ENCODE measurements at regions not wholly inside any gene's neighbourhood (a gene's known extent, or its start where the extent isn't known, plus 50 kb on each side); places are given as distances from the start of the nearest gene placed in this dataset.

- DNase-seq, result no peak
These were observed 248.8 kb upstream of the KLHL1 start for GRCh38 chr13:70357031-70357430.

GRCh38 chr13:70353096-70353495 lies 244.8 kb upstream of the KLHL1 start:
- no peak for DNase-seq

GRCh38 chr13:70347947-70348620 lies 239.8 kb upstream of the KLHL1 start:
- no peak for DNase-seq

- no peak for DNase-seq
These were observed 231.5 kb upstream of the KLHL1 start for GRCh38 chr13:70339738-70340137.

GRCh38 chr13:70338609-70339008 lies 230.4 kb upstream of the KLHL1 start:
- DNase-seq, result no peak

GRCh38 chr13:70336866-70337265 lies 228.6 kb upstream of the KLHL1 start:
- DNase-seq, result no peak

- DNase-seq, result no peak
These were observed 225.5 kb upstream of the KLHL1 start for GRCh38 chr13:70333752-70334151.

- DNase-seq, result no peak
These were observed 222.6 kb upstream of the KLHL1 start for GRCh38 chr13:70330697-70331361.

- DNase-seq, result no peak
These were observed 216.3 kb upstream of the KLHL1 start for GRCh38 chr13:70324519-70324918.

- no peak for DNase-seq
These were observed 202.9 kb upstream of the KLHL1 start for GRCh38 chr13:70311191-70311590.

GRCh38 chr13:70310396-70311119 lies 202.3 kb upstream of the KLHL1 start:
- peak; percentile 18 for DNase-seq

GRCh38 chr13:70297189-70297616 lies 189.0 kb upstream of the KLHL1 start:
- DNase-seq, result no peak

GRCh38 chr13:70284371-70284770 lies 176.1 kb upstream of the KLHL1 start:
- no peak for DNase-seq

- DNase-seq, result no peak
These were observed 167.6 kb upstream of the KLHL1 start for GRCh38 chr13:70275841-70276240.

- no peak for DNase-seq
These were observed 147.2 kb upstream of the KLHL1 start for GRCh38 chr13:70255406-70255991.

- no peak for DNase-seq
These were observed 145.6 kb upstream of the KLHL1 start for GRCh38 chr13:70253834-70254233.

- DNase-seq, result no peak
These were observed 145.2 kb upstream of the KLHL1 start for GRCh38 chr13:70253411-70253810.

- no peak for DNase-seq
These were observed 141.2 kb upstream of the KLHL1 start for GRCh38 chr13:70249332-70250064.

GRCh38 chr13:70237131-70237530 lies 128.9 kb upstream of the KLHL1 start:
- DNase-seq, result no peak

- DNase-seq, result no peak
These were observed 127.3 kb upstream of the KLHL1 start for GRCh38 chr13:70235565-70235964.

GRCh38 chr13:70223911-70224310 lies 115.7 kb upstream of the KLHL1 start:
- no peak for DNase-seq

GRCh38 chr13:70222926-70223325 lies 114.7 kb upstream of the KLHL1 start:
- DNase-seq, result no peak

- no peak for DNase-seq
These were observed 110.4 kb upstream of the KLHL1 start for GRCh38 chr13:70218618-70219017.

Measured in MV-4-11 (cell line).